ENCODE measurements at regions not wholly inside any gene's neighbourhood (a gene's known extent, or its start where the extent isn't known, plus 50 kb on each side); places are given as distances from the start of the nearest gene placed in this dataset.

GRCh38 chr5:65085516-65085850 is 316.8 kb downstream of the CWC27 start:
- no peak overlapping the region for H3K4me3 ChIP-seq
- TF ChIP-seq CTCF (IDR thresholded peaks at IDR 0.05) (no peak), POLR2A (IDR thresholded peaks at IDR 0.05) (no peak)
- H3K27ac ChIP-seq: no peak overlapping the region
- H3K36me3 ChIP-seq: no peaks in the 10 kb centered on the region
- no peaks in the 10 kb centered on the region for H3K9me3 ChIP-seq
- H3K4me1 ChIP-seq: no peaks in the 10 kb centered on the region
- DNase-seq: no peak
- no peaks in the 10 kb centered on the region for H3K27me3 ChIP-seq

- no peak overlapping the region for H3K4me3 ChIP-seq
- TF ChIP-seq POLR2A (IDR thresholded peaks at IDR 0.05) (no peak), CTCF (IDR thresholded peaks at IDR 0.05) (no peak)
- no peaks in the 10 kb centered on the region for H3K4me1 ChIP-seq
- H3K27ac ChIP-seq: no peak overlapping the region
- no peak for DNase-seq
- H3K36me3 ChIP-seq: no peaks in the 10 kb centered on the region
- no peaks in the 10 kb centered on the region for H3K27me3 ChIP-seq
- H3K9me3 ChIP-seq: no peaks in the 10 kb centered on the region
Measured at GRCh38 chr5:65086234-65086890, 317.6 kb downstream of the CWC27 start.

GRCh38 chr5:65087154-65087553 is 318.4 kb downstream of the CWC27 start:
- DNase-seq: no peak
- H3K27ac ChIP-seq: no peak overlapping the region
- H3K4me3 ChIP-seq: no peak overlapping the region
- H3K4me1 ChIP-seq: no peaks in the 10 kb centered on the region
- H3K36me3 ChIP-seq: no peaks in the 10 kb centered on the region
- TF ChIP-seq POLR2A (IDR thresholded peaks at IDR 0.05) (no peak), CTCF (IDR thresholded peaks at IDR 0.05) (no peak)
- no peaks in the 10 kb centered on the region for H3K9me3 ChIP-seq
- no peaks in the 10 kb centered on the region for H3K27me3 ChIP-seq

GRCh38 chr5:65094279-65094678 is 325.5 kb downstream of the CWC27 start:
- TF ChIP-seq POLR2A (IDR thresholded peaks at IDR 0.05) (no peak), CTCF (IDR thresholded peaks at IDR 0.05) (no peak)
- H3K27ac ChIP-seq: no peak overlapping the region
- H3K9me3 ChIP-seq: no peaks in the 10 kb centered on the region

GRCh38 chr5:65098393-65098792 is 329.7 kb downstream of the CWC27 start:
- no peak overlapping the region for H3K27ac ChIP-seq
- no peaks in the 10 kb centered on the region for H3K9me3 ChIP-seq
- no peaks in the 10 kb centered on the region for H3K27me3 ChIP-seq
- H3K36me3 ChIP-seq: no peaks in the 10 kb centered on the region
- TF ChIP-seq CTCF (IDR thresholded peaks at IDR 0.05) (no peak), POLR2A (IDR thresholded peaks at IDR 0.05) (no peak)
- H3K4me3 ChIP-seq: no peak overlapping the region
- peaks cover 0 to 5% (median under 1%) of the 10 kb centered on the region in 4 donors for H3K4me1 ChIP-seq
- DNase-seq: no peak

More at GRCh38 chr5:65094279-65094678, 325.5 kb downstream of the CWC27 start:
- no peak for DNase-seq
- no peak overlapping the region for H3K4me3 ChIP-seq
- H3K27me3 ChIP-seq: no peaks in the 10 kb centered on the region
- no peaks in the 10 kb centered on the region for H3K36me3 ChIP-seq
- no peaks in the 10 kb centered on the region for H3K4me1 ChIP-seq
